K562 (cell line): ENCODE measurements at regions not wholly inside any gene's neighbourhood (a gene's known extent, or its start where the extent isn't known, plus 50 kb on each side); places are given as distances from the start of the nearest gene placed in this dataset.

Experiments
- CHCHD3 ChIP-seq: fragments of 250-450 bp; sonication (Bioruptor Pico); IDR thresholded peaks from 2 replicates; pipeline ENCODE4 v2.1.2; 2022; ENCODE audit warnings: mild to moderate bottlenecking
- DIDO1 ChIP-seq: fragments of 450-650 bp; IDR thresholded peaks from 2 replicates; pipeline ENCODE4 v1.6.1; 2016; ENCODE audit warnings: low read depth, missing biosample characterization, missing genetic modification characterization
- ETV5 ChIP-seq: sonication (generic); formaldehyde crosslinking; IDR thresholded peaks from 2 replicates; pipeline ENCODE4 v1.4.0; 2020; ENCODE audit warnings: low read depth, mild to moderate bottlenecking, missing genetic modification reagents
- ETV6 ChIP-seq, 3 experiments: fragments of 150-350 bp in 1 of 3; sonication (generic) in 1 of 3; formaldehyde crosslinking in 1 of 3; IDR thresholded peaks; 2 replicates each; pipeline versions ENCODE4 v1.6.1 to v1.8.0; 2014 to 2022; ENCODE audit warnings: borderline replicate concordance in 2 of 3, low read depth in 2 of 3, antibody characterized with exemption in 1 of 3, low read length in 1 of 3, mild to moderate bottlenecking in 1 of 3, missing genetic modification reagents in 1 of 3
- HMGN3 ChIP-seq: IDR thresholded peaks from 2 replicates; pipeline ENCODE4 v1.6.1; 2011; ENCODE audit warnings: borderline replicate concordance, low read depth, mild to moderate bottlenecking, mixed read lengths, low read length; ENCODE audit not compliant: insufficient read length; ENCODE audit errors: extremely low read depth
- IFI16 ChIP-seq: fragments of 250-450 bp; sonication (Bioruptor Pico); IDR thresholded peaks from 2 replicates; pipeline ENCODE4 v2.1.2; 2022; ENCODE audit warnings: mild to moderate bottlenecking, inconsistent platforms
- JUN ChIP-seq, 2 experiments: sonication (generic) in 1 of 2; formaldehyde crosslinking in 1 of 2; IDR thresholded peaks; 2 replicates each; pipeline versions ENCODE4 v1.6.1 to v1.8.0; 2012 to 2022; ENCODE audit warnings: borderline replicate concordance in 2 of 2, mild to moderate bottlenecking in 2 of 2, improper control_type of control experiment in 1 of 2, low read depth in 1 of 2, low read length in 1 of 2, missing genetic modification reagents in 1 of 2
- MAFK ChIP-seq: IDR thresholded peaks from 2 replicates; pipeline ENCODE4 v1.6.1; 2011; ENCODE audit warnings: low read length, improper control_type of control experiment
- MAZ ChIP-seq, 2 experiments: fragments of 450-650 bp in 1 of 2; sonication (generic) in 1 of 2; formaldehyde crosslinking; IDR thresholded peaks in 1 of 2; conservative IDR thresholded peaks in 1 of 2; 2 replicates each; pipeline versions ENCODE4 v1.4.0 to v1.5.0; 2020; ENCODE audit warnings: mild to moderate bottlenecking in 1 of 2, missing genetic modification reagents in 1 of 2
- NFIX ChIP-seq: fragments of 250-450 bp; sonication (Bioruptor Pico); IDR thresholded peaks from 2 replicates; pipeline ENCODE4 v1.4.0; 2020; ENCODE audit warnings: low read depth, mild to moderate bottlenecking, moderate library complexity
- PTRF ChIP-seq: fragments of 450-650 bp; IDR thresholded peaks from 2 replicates; pipeline ENCODE4 v1.6.1; 2016; ENCODE audit warnings: mild to moderate bottlenecking, missing genetic modification characterization, missing compliant biosample characterization
- SRSF9 ChIP-seq: fragments of 200-400 bp; formaldehyde crosslinking; IDR thresholded peaks from 2 replicates; pipeline ENCODE4 v1.6.1; 2017; ENCODE audit warnings: low read depth, low read length, borderline replicate concordance
- ZMIZ1 ChIP-seq, 2 experiments: fragments of 150-350 bp in 1 of 2; IDR thresholded peaks; 2 replicates each; pipeline ENCODE4 v1.6.1; 2012 to 2016; ENCODE audit warnings: low read depth in 2 of 2, low read length in 2 of 2, mild to moderate bottlenecking in 1 of 2, moderate library complexity in 1 of 2
- TF ChIP-seq, protein P1 (sequence below): sonication (generic); formaldehyde crosslinking; IDR thresholded peaks from 2 replicates; pipeline ENCODE4 v1.8.1; 2023; ENCODE audit warnings: mild to moderate bottlenecking, missing genetic modification reagents, moderate library complexity
- TF ChIP-seq, protein P2 (sequence below): sonication (generic); formaldehyde crosslinking; IDR thresholded peaks from 2 replicates; pipeline ENCODE4 v1.8.0; 2022; ENCODE audit warnings: missing genetic modification reagents, mild to moderate bottlenecking, borderline replicate concordance
- TF ChIP-seq, protein P3 (sequence below): fragments of 450-650 bp; conservative IDR thresholded peaks from 2 replicates; pipeline ENCODE4 v1.6.1; 2016; ENCODE audit warnings: missing genetic modification characterization, low read depth, mild to moderate bottlenecking, missing compliant biosample characterization, moderate library complexity

GRCh38 chr3:72144773-72145505 is 360.0 kb upstream of the PROK2 start (continued):
- TF ChIP-seq SRSF9 (no peak), ETV5 (CRISPR knock-in tag) (peak; percentile 100), MAZ (CRISPR knock-in tag; conservative IDR thresholded peaks at IDR 0.05 in 1 of 2, IDR thresholded peaks at IDR 0.05 in 1 of 2) (peak; percentile 58 to 72; a peak in 3 of 4 replicates), CHCHD3 (no peak), NFIX (CRISPR knock-in tag) (no peak), JUN (IDR thresholded peaks at IDR 0.05; ENCODE audit: borderline replicate concordance, low read depth, low read length) (peak; percentile 58; the same call in 1 of the 2 replicates), JUN (CRISPR knock-in tag; IDR thresholded peaks at IDR 0.05; ENCODE audit: borderline replicate concordance) (no peak), IFI16 (no peak), HMGN3 (no peak), ZMIZ1 (IDR thresholded peaks at IDR 0.05; ENCODE audit: low read depth in 2 of 2, low read length in 2 of 2) (peak in 1 of 2 experiments; percentile 99; a peak in 2 of 4 replicates), ETV6 (IDR thresholded peaks at IDR 0.05; ENCODE audit: borderline replicate concordance in 1 of 2, low read depth in 2 of 2, low read length in 1 of 2) (peak; percentile 69 to 87; a peak in 3 of 4 replicates), ETV6 (CRISPR knock-in tag; IDR thresholded peaks at IDR 0.05; ENCODE audit: borderline replicate concordance) (no peak), MAFK (peak; percentile 7; the same call in 1 of the 2 replicates), PTRF (tag) (peak; percentile 34; the same call in 1 of the 2 replicates), DIDO1 (tag) (no peak)
- TF ChIP-seq, protein P1, sequence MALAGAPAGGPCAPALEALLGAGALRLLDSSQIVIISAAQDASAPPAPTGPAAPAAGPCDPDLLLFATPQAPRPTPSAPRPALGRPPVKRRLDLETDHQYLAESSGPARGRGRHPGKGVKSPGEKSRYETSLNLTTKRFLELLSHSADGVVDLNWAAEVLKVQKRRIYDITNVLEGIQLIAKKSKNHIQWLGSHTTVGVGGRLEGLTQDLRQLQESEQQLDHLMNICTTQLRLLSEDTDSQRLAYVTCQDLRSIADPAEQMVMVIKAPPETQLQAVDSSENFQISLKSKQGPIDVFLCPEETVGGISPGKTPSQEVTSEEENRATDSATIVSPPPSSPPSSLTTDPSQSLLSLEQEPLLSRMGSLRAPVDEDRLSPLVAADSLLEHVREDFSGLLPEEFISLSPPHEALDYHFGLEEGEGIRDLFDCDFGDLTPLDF: no peak
- TF ChIP-seq, protein P2, sequence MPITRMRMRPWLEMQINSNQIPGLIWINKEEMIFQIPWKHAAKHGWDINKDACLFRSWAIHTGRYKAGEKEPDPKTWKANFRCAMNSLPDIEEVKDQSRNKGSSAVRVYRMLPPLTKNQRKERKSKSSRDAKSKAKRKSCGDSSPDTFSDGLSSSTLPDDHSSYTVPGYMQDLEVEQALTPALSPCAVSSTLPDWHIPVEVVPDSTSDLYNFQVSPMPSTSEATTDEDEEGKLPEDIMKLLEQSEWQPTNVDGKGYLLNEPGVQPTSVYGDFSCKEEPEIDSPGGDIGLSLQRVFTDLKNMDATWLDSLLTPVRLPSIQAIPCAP: no peak
- TF ChIP-seq, protein P3, sequence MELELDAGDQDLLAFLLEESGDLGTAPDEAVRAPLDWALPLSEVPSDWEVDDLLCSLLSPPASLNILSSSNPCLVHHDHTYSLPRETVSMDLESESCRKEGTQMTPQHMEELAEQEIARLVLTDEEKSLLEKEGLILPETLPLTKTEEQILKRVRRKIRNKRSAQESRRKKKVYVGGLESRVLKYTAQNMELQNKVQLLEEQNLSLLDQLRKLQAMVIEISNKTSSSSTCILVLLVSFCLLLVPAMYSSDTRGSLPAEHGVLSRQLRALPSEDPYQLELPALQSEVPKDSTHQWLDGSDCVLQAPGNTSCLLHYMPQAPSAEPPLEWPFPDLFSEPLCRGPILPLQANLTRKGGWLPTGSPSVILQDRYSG (tag): peak; percentile 29; the same call in 1 of the 2 replicates
